H9 (cell line): ENCODE measurements at regions not wholly inside any gene's neighbourhood (a gene's known extent, or its start where the extent isn't known, plus 50 kb on each side); places are given as distances from the start of the nearest gene placed in this dataset.

Experiments
- DNase-seq: peaks from one replicate; pipeline ENCODE4 v3.0.0-alpha.2; 2017
- H2AFZ ChIP-seq: one replicate; pipeline ENCODE4 v1.6.1; 2013; ENCODE audit warnings: mild to moderate bottlenecking, low read length, control low read depth, moderate library complexity
- H2AK5ac ChIP-seq: 2 replicates; pipeline ENCODE4 v1.6.1; 2013; ENCODE audit warnings: low read length, control low read depth, mixed read lengths; ENCODE audit not compliant: insufficient read length
- H2BK120ac ChIP-seq: one replicate; pipeline ENCODE4 v1.6.1; 2013; ENCODE audit warnings: low read depth, mild to moderate bottlenecking, low read length, control low read depth, inconsistent platforms; ENCODE audit not compliant: poor library complexity, severe bottlenecking
- H2BK12ac ChIP-seq: 2 replicates; pipeline ENCODE4 v1.6.1; 2013; ENCODE audit warnings: low read length, control low read depth, mixed read lengths, low read depth; ENCODE audit not compliant: insufficient read length
- H2BK15ac ChIP-seq: 2 replicates; pipeline ENCODE4 v1.6.1; 2013; ENCODE audit warnings: low read depth, low read length, control low read depth
- H2BK20ac ChIP-seq: one replicate; pipeline ENCODE4 v1.6.1; 2013; ENCODE audit warnings: low read depth, mild to moderate bottlenecking, low read length, control low read depth, inconsistent platforms; ENCODE audit not compliant: poor library complexity, severe bottlenecking
- H2BK5ac ChIP-seq: 2 replicates; pipeline ENCODE4 v1.6.1; 2013; ENCODE audit warnings: low read length, control low read depth, mixed read lengths; ENCODE audit not compliant: insufficient read length
- H3K14ac ChIP-seq: 2 replicates; pipeline ENCODE4 v1.6.1; 2013; ENCODE audit warnings: low read length, control low read depth; ENCODE audit not compliant: insufficient read depth
- H3K18ac ChIP-seq: 2 replicates; pipeline ENCODE4 v1.6.1; 2013; ENCODE audit warnings: low read depth, mild to moderate bottlenecking, mixed read lengths, low read length, control low read depth; ENCODE audit not compliant: insufficient read length
- H3K23ac ChIP-seq: 2 replicates; pipeline ENCODE4 v1.6.1; 2013; ENCODE audit warnings: low read length, control low read depth, mixed read lengths, low read depth; ENCODE audit not compliant: insufficient read length
- H3K23me2 ChIP-seq: 2 replicates; pipeline ENCODE4 v1.6.1; 2013; ENCODE audit warnings: low read depth, mild to moderate bottlenecking, mixed read lengths, low read length, control low read depth; ENCODE audit not compliant: insufficient read length, poor library complexity, severe bottlenecking
- H3K27ac ChIP-seq: 2 replicates; pipeline ENCODE4 v1.5.1; 2013; ENCODE audit warnings: low read length, control low read depth, mixed read lengths, low read depth; ENCODE audit not compliant: insufficient read length
- H3K27me3 ChIP-seq: 2 replicates; pipeline ENCODE4 v1.6.1; 2013; ENCODE audit warnings: low read length, control low read depth, inconsistent platforms; ENCODE audit not compliant: insufficient read depth
- H3K4ac ChIP-seq: 2 replicates; pipeline ENCODE4 v1.6.1; 2013; ENCODE audit warnings: low read depth, mild to moderate bottlenecking, control low read depth, inconsistent platforms, low read length, moderate library complexity
- H3K4me1 ChIP-seq: 2 replicates; pipeline ENCODE4 v1.6.1; 2013; ENCODE audit warnings: low read length, control low read depth, inconsistent platforms; ENCODE audit not compliant: insufficient read depth
- H3K4me2 ChIP-seq: 2 replicates; pipeline ENCODE4 v1.6.1; 2013; ENCODE audit warnings: low read length, control low read depth, mixed read lengths; ENCODE audit not compliant: insufficient read length, insufficient read depth
- H3K56ac ChIP-seq: 2 replicates; pipeline ENCODE4 v1.6.1; 2013; ENCODE audit warnings: low read depth, mild to moderate bottlenecking, mixed read lengths, low read length, control low read depth; ENCODE audit not compliant: insufficient read length
- H3K79me1 ChIP-seq: 2 replicates; pipeline ENCODE4 v1.6.1; 2013; ENCODE audit warnings: low read depth, mild to moderate bottlenecking, moderate library complexity, low read length, control low read depth, inconsistent platforms; ENCODE audit not compliant: insufficient read depth, poor library complexity, severe bottlenecking
- H3K79me2 ChIP-seq: 2 replicates; pipeline ENCODE4 v1.6.1; 2013; ENCODE audit warnings: low read length, control low read depth, inconsistent platforms; ENCODE audit not compliant: insufficient read depth
- H3K9ac ChIP-seq: 2 replicates; pipeline ENCODE4 v1.6.1; 2013; ENCODE audit warnings: low read length, control low read depth, mixed read lengths; ENCODE audit not compliant: insufficient read length; ENCODE audit errors: extremely low read depth
- H3K9me3 ChIP-seq: one replicate; pipeline ENCODE4 v1.6.1; 2013; ENCODE audit warnings: low read depth, low read length, inconsistent platforms; ENCODE audit not compliant: control insufficient read depth
- H3T11ph ChIP-seq: one replicate; pipeline ENCODE4 v1.6.1; 2013; ENCODE audit warnings: mild to moderate bottlenecking, low read length, control low read depth, inconsistent platforms
- H4K20me1 ChIP-seq: one replicate; pipeline ENCODE4 v1.6.1; 2013; ENCODE audit not compliant: control insufficient read depth, insufficient read length, insufficient read depth
- H4K5ac ChIP-seq: 2 replicates; pipeline ENCODE4 v1.6.1; 2013; ENCODE audit warnings: low read depth, mild to moderate bottlenecking, mixed read lengths, low read length, control low read depth; ENCODE audit not compliant: insufficient read length
- H4K8ac ChIP-seq: replicated peaks from 2 replicates; pipeline ENCODE4 v1.6.1; 2013; ENCODE audit warnings: low read length, control low read depth, mixed read lengths, low read depth; ENCODE audit not compliant: insufficient read length
- H4K91ac ChIP-seq: 2 replicates; pipeline ENCODE4 v1.6.1; 2013; ENCODE audit warnings: low read depth, mild to moderate bottlenecking, moderate library complexity, mixed read lengths, low read length, control low read depth; ENCODE audit not compliant: insufficient read length
- H3K27ac Mint-ChIP-seq, 3 experiments: 2 replicates in 2 of 3; 3 replicates in 1 of 3; pipeline ENCODE4 v1.8.0; 2020 to 2021; ENCODE audit warnings: mixed read lengths in 3 of 3, mild to moderate bottlenecking in 1 of 3, moderate library complexity in 1 of 3
- H3K27me3 Mint-ChIP-seq: 2 replicates; pipeline ENCODE4 v1.8.0; 2021; ENCODE audit warnings: low read depth, mild to moderate bottlenecking, moderate library complexity, mixed read lengths
- H3K36me3 Mint-ChIP-seq, 3 experiments: 2 replicates in 2 of 3; 3 replicates in 1 of 3; pipeline ENCODE4 v1.8.0; 2020 to 2021; ENCODE audit warnings: low read depth in 3 of 3, mixed read lengths in 3 of 3; ENCODE audit not compliant: insufficient read depth in 1 of 3
- H3K4me1 Mint-ChIP-seq, 2 experiments: 2 replicates each; pipeline ENCODE4 v1.8.0; 2020; ENCODE audit warnings: mixed read lengths in 2 of 2
- H3K4me3 Mint-ChIP-seq, 2 experiments: 2 replicates in 1 of 2; 3 replicates in 1 of 2; pipeline ENCODE4 v1.8.0; 2020 to 2021; ENCODE audit warnings: mild to moderate bottlenecking in 2 of 2, mixed read lengths in 2 of 2, moderate library complexity in 1 of 2
- H3K9me3 Mint-ChIP-seq, 2 experiments: 2 replicates in 1 of 2; 3 replicates in 1 of 2; pipeline ENCODE4 v1.8.0; 2020; ENCODE audit warnings: mild to moderate bottlenecking in 2 of 2, mixed read lengths in 2 of 2, moderate library complexity in 1 of 2
- CTCF ChIP-seq: fragments of 200-600 bp; sonication (generic); conservative IDR thresholded peaks from 3 replicates; pipeline ENCODE4 v1.8.0; 2021; ENCODE audit warnings: antibody characterized with exemption, mild to moderate bottlenecking
- WGBS: extraction: QIAGEN DNeasy Blood & Tissue Kit; methylation state at CpG from one replicate; pipeline ENCODE4 v1.1.7; 2013; ENCODE audit warnings: missing lambda C conversion rate, low lambda C conversion rate, mixed read lengths; ENCODE audit not compliant: insufficient read length; ENCODE audit errors: extremely low coverage; 5-methylcytosine and 5-hydroxymethylcytosine counted together

GRCh38 chr11:122524898-122525297 lies 130.6 kb upstream of the UBASH3B start:
- H3K36me3 Mint-ChIP-seq, result peaks cover 0 to 4% (median 2%) of the 10 kb centered on the region in 3 experiments; a peak in 4 of 7 replicates
- peaks cover 25 to 31% of the 10 kb centered on the region in 2 experiments for H3K4me1 Mint-ChIP-seq
- TF ChIP-seq CTCF, result no peak
- no peak overlapping the region for H2BK15ac ChIP-seq
- peaks cover 5% of the 10 kb centered on the region; the same call in 1 of the 2 replicates for H3K4me1 ChIP-seq
- H2BK20ac ChIP-seq, result no peak overlapping the region
- DNase-seq, result no peak
- H3K14ac ChIP-seq, result no peak overlapping the region
- no peak overlapping the region for H3T11ph ChIP-seq
- no peaks in the 10 kb centered on the region for H4K20me1 ChIP-seq
- H4K8ac ChIP-seq, result no peak overlapping the region
- no peak overlapping the region for H2BK12ac ChIP-seq
- no peak overlapping the region for H3K56ac ChIP-seq
- H2AFZ ChIP-seq, result no peak overlapping the region
- no peak overlapping the region for H2BK120ac ChIP-seq
- no peak overlapping the region for H3K27ac Mint-ChIP-seq
- H4K91ac ChIP-seq, result no peak overlapping the region
- H2BK5ac ChIP-seq, result no peak overlapping the region
- H3K23ac ChIP-seq, result no peak overlapping the region
- no peak overlapping the region for H3K4ac ChIP-seq
- no peak overlapping the region for H4K5ac ChIP-seq
- H3K4me3 Mint-ChIP-seq, result no peak overlapping the region
- no CpG with 5 or more reads among the region's 2 CpGs for WGBS
- H3K9ac ChIP-seq, result no peak overlapping the region
- no peaks in the 10 kb centered on the region for H3K27me3 Mint-ChIP-seq
- H2AK5ac ChIP-seq, result no peak overlapping the region
- H3K27ac ChIP-seq, result no peak overlapping the region
- no peaks in the 10 kb centered on the region for H3K79me1 ChIP-seq
- H3K9me3 Mint-ChIP-seq, result peaks cover 0 to 7% of the 10 kb centered on the region in 2 experiments; a peak in 4 of 5 replicates
- H3K9me3 ChIP-seq, result no peaks in the 10 kb centered on the region
- peak overlapping the region; percentile 9 for H3K4me2 ChIP-seq
- H3K23me2 ChIP-seq, result no peaks in the 10 kb centered on the region
- no peaks in the 10 kb centered on the region for H3K79me2 ChIP-seq
- no peaks in the 10 kb centered on the region for H3K27me3 ChIP-seq
- no peak overlapping the region for H3K18ac ChIP-seq
